Bone marrow (tissue), 2 donors: ENCODE measurements at regions not wholly inside any gene's neighbourhood (a gene's known extent, or its start where the extent isn't known, plus 50 kb on each side); places are given as distances from the start of the nearest gene placed in this dataset.
A peak's percentile ranks its signal among the peaks of the same experiment; 100 is the strongest.

Experiments
- DNase-seq, 2 donors: peaks; one replicate each; lab custom pipeline; 2025; lab: John Stamatoyannopoulos, UW

GRCh38 chr21:34022627-34023335, 50.6 kb upstream of the MRPS6 start:
- DNase-seq, result peak; percentile 14 to 60

- DNase-seq, result no peak
These were observed 51.7 kb upstream of the MRPS6 start for GRCh38 chr21:34021726-34022125.

GRCh38 chr21:34020983-34021553, 52.3 kb upstream of the MRPS6 start:
- no peak for DNase-seq

DNA sequence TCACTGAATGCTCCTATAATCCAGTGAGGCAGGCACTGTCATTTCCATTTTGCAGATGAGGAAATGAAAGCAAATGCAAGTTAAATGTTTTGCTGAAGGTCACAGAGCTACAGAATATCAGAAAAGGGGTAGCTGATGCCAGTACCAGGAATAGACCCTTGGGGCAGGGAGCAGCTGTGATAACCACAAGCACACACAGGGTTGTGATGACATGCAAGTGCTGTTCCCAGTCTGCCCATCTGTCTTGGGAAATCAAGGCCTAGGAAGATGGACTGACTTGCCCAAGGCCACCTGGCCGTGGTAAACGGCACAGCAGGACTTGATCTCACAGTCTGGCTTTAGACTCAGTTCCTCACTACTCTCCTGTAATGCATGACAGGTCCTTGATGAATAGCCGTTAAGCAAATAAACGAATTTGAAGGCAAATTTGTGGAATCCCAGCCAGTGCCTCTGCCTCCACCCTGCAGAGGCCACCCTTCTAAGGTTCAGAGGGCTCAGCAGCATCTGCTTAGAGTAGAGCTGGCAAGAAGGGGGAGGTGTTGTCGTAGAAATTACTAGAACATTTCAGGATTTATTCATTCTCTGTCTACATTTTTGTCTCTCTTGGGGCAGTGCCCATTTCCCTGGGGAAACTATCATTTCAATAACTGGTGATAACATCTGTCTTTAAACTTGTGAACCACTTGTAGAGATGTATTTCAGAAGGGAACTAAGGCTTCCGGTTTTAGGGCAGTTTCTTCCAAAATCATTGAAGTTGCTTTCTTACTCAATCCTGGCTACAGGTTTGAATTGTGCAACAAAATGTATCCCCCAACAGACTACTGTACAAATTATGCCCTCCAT, 53.2 kb upstream of the MRPS6 start:
- peak in 1 of 2 donors; percentile 17 for DNase-seq

GRCh38 chr21:34019402-34019801, 54.0 kb upstream of the MRPS6 start:
- no peak for DNase-seq

DNA sequence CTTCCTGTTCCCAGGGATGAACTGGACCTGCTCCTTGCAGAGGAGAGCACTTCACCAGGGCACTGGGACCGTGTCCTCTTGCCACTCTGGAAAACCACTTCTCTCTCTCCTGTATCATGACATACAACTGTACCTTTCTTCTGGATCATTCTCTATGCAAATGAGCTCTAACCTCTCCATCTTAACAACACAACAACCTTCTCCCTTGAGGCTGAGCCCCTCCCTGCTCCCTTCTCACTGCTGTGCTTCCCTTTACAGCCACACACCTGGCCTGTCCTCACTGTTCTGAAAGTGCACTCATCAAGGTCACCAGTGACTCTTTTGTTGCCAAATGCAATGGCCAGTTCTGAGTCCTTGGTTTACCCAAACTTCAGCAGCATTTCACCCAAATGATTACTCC, 54.5 kb upstream of the MRPS6 start:
- DNase-seq, result no peak

DNA sequence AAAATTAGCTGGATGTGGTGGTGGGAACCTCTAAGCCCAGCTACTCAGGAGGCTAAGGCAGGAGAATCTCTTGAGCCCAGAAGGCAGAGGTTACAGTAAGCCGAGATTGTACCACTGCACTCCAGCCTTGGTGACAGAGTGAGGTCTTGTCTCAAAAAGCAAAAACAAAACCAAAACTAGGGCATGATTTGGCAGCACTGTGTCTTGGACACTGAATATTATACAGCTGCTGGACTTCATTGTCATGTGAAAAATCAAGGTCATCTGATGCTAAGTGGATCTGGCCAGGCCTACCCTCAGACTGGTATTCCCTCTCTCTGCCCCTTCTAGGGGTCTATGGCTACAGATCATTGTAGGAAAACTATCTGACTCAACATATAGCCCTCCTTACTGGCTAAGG, 55.2 kb upstream of the MRPS6 start:
- no peak for DNase-seq

GRCh38 chr21:34017039-34017961, 56.1 kb upstream of the MRPS6 start:
- no peak for DNase-seq

- DNase-seq, result no peak
These were observed 60.7 kb upstream of the MRPS6 start for GRCh38 chr21:34012640-34013039.

DNA sequence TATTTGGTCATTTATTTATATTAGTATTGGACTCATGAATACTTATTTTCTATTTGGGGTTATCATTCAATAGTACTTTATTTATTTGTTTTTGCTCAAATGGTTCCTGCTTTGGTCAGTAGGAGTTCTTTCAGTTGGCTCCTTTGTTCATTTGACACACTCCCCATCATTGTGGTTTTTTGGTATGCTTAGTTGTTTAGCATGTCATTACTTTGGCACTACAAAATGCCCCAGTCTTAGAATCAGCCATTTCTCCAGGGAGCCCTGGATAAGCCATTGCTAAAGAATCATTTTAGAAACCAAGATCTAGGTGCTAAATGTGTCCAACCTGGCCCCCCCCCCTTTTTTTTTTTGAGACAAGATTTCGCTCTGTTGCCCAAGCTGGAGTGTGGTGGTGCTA, 61.7 kb upstream of the MRPS6 start:
- no peak for DNase-seq

DNA sequence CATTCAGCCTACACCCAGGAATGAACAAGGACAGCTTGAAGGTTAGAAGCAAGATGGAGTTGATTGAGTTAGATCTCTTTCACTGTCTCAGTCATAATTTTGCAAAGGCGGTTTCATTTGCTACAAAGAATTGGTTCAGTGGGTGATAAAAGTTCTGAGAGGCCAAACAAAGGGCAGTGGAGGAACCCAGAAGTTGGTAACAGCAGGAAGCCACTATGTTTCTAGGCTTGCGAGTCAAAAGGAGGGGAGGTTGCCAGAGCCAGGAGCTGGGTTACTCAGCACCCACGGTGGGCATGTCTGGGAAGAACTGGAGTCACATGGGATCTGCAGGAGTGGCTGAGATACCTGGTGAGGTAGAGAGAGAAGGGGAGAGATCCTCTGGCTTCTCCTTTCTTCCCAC, 64.2 kb upstream of the MRPS6 start:
- no peak for DNase-seq

- no peak for DNase-seq
These were observed 64.8 kb upstream of the MRPS6 start for GRCh38 chr21:34008618-34009017.

- DNase-seq, result no peak
These were observed 66.7 kb upstream of the MRPS6 start for GRCh38 chr21:34006611-34007168.

DNA sequence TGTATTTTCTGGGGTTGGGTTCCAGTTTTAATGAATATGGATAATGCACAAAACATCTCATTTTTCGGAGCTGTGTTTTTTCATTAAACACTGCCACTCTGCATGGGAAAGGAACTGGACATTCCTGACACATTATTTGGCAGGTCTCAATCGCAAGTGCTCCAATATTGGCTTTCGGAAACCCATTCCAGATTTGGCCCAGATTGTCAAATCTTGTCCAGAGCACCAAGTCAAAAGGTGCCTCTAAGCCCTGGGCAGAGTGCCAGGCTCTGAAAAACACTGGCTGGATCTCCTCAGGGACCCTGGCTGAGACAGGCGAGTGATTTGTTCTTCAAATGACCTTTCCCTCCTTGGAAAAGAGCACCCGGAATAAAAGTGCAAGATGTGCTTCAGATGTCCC, 68.4 kb upstream of the MRPS6 start:
- DNase-seq, result no peak

- DNase-seq, result no peak
These were observed 69.1 kb upstream of the MRPS6 start for GRCh38 chr21:34004013-34004938.

- DNase-seq, result no peak
These were observed 70.0 kb upstream of the MRPS6 start for GRCh38 chr21:34003428-34003827.

DNA sequence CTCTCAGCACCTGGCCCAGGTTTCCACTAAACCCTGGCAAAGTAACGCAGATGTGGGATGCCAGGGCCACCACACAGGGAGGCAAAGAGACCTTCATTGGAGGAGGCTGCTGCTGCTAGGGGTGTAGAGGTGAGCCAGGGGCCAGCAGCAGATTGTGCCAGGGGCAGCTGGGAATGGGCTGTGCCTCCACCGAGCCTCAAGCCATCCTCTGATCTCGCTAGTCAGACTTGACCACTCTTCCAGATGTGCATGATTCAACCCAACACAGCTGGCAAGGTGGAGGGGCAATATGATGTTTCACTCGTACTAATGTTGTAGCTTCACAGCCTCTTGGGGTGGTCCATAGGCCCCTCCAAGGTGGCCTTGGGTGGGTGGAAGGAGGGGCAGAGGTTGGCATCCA, 73.0 kb upstream of the MRPS6 start:
- no peak for DNase-seq

DNA sequence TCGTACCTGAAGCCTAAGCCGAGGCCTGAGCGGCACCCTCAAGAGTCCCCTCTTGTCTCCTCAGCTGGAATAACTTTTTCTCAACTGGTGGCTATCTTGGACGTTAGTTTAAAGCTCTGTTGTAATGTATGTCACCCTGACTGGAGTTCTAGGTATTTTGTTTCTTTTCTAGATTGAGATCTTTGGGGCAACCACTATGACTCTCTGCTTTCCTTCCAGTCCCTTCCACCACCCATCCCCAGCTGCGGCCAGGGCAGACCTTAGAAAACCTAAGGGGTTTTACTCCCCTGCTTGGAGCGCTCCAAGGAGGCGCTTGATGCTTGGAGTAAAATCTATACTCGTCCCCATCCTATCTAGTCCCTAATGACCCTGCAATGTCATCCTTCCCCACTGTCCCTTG, 74.6 kb upstream of the MRPS6 start:
- no peak for DNase-seq

GRCh38 chr21:33998402-33998801, 75.0 kb upstream of the MRPS6 start:
- no peak for DNase-seq

DNA sequence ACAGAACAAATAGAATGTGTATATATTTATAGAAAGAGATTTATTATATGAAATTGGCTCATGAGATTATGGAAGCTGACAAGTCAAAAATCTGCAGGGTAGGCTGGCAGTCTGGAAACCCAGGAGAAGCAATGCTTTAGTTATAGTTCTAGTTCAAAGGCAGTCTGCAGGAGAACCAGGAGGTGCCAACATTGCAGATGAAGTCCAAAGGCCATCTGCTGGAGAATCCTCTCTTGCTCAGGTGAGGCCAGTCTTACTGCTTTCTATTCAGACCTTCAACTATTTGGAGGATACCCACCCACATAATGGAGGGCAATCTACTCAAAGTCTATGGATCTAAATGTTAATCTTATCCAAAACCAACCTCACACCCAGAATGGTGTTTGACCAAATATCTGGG, 75.9 kb upstream of the MRPS6 start:
- no peak for DNase-seq

- no peak for DNase-seq
These were observed 78.8 kb upstream of the ATP5PO start for GRCh38 chr21:33994373-33994772.
